HG03565 (cell line): ENCODE measurements at regions not wholly inside any gene's neighbourhood (a gene's known extent, or its start where the extent isn't known, plus 50 kb on each side); places are given as distances from the start of the nearest gene placed in this dataset.

Source experiments
- ATAC-seq: cut with Tn5 transposase; IDR thresholded peaks from one replicate; pipeline ENCODE4 v1.9.1; 2021; ENCODE audit warnings: mild to moderate bottlenecking, moderate library complexity; ENCODE audit not compliant: unreplicated experiment

DNA sequence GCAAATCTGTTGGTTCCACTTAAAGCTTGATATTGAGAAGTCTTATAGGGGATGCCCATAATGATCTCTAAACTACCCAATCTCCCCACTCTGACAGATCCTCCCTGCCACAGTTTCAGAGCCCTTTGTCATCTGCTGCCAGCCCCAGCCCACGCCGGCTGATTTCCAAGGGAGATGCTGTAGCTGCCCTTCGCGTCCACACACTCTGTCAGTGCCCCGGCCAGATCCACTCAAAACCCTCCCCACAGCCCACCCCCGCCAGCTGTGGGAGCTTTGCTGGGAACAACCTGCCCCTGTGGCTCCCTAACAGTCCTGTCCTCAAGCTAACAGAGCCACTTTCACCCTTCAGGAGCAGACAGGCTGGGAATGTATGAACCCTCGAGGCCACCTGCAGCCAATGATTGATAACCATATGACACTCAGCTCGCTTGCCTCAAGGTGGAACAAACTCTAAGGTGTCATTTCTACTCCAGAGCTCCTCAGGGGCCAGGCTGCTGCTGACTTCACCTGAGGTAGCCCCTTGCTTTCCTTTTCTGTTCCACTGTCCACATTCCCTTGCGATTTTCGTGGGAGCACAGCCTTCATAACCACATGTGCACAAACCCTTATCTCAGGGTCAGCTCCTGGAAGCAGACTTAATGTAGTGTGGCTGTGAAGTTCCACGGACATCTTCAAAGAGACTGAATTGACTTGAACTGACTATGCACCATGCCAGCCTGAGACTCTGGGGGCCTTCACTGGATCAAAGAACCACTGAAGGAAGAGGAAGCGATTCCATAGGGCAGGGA is 92.6 kb upstream of the LGALSL start:
- ATAC-seq = no peak

DNA sequence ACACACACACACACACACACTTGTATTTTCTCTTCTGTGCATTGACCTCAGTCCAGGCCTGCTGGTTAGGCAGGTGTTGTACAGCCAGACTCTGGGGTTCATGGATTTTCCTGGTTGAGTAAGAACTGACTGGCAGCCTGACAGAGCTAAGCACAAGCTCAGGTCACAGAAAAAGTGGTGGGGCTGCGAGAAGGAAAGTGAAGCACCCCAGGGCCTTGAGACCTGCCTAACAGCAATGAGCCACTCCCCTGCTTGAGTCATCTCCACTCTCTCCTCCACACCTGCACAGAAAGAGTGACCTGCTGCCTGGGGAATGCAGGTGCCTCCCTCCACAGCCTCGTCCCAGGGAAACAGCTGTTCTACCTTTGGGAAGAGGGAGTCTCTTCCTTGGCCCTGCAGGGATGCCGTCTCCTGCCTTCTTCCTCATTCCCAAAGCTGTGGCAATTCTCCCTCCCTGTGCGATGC is 91.4 kb upstream of the LGALSL start:
- ATAC-seq = no peak

- ATAC-seq = no peak
Observed at GRCh38 chr2:64363140-64363539, 90.8 kb upstream of the LGALSL start.

DNA sequence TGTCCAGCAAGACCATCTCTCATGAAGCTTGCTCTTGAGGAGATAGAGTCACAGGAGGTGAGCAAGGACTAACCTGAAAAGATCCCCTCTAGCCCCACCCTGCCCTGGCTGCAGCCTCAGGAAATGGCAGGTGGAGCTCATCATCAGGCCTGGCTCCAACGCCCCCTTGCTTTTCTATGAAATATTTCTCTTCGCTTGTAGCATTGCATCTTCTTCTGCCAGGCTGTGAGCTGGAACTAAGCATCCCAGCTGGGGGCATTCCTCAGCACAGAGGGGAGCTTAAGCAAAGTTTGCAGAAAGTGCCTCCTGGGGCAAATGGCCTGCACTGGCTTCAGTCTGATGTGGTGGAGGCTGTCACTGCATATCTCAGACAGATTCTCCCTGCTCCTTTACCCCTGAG is 90.1 kb upstream of the LGALSL start:
- no peak for ATAC-seq

DNA sequence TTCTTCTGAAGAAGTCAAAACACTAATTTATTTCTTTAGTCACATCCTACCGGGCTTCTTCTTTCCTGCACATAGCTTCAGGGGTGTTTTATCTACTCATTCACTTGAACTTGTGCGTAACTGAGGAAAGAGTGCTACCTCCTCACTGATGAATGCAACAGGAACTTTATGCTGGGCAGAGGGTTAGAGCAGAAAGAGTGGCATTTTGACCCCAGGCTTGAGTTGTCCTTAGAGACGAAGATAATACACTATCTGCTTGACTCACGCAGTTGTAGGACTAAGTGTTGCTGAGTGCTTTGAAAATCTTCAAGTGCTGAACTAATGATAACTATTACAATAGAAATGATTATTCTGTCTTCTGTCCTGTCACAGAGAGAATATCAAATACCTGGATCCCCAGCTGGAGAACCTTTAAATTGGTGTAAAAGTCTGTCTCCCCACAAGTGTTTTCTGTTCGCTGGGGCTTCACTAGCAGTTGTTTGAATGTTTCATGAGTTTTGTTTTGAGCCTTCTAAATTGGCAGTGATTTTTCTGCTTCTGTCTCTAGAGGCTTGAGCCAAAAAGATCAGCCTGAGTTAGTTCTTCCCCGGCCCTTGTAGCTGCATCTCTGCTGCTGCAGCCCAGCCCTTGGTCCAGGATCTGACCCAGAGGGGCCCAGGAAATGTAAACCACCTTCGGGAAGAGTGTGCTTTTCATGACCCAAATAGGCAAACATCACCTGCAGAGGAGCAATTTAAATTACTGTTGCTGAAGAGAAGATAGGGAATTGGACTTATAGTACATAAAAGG is 86.3 kb upstream of the LGALSL start:
- ATAC-seq = no peak

DNA sequence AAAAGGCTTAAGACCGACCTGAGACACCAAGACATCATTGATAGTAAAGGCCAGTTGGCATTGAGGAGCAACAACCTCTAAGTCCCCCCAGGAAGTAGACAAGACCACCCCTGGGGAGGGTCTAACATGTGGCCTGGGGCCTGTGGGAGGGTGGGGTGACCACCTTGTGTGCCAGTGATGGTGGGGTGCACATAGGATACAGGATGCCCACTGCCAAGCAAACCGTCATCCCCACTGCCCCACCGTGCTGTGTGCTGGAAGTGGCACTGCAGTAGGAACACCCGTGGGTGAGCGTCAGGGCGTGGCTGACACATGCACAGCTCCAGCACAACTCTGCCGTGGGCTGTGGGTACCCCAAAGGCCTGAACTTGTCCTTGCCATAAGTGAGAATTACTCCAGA is 84.3 kb upstream of the LGALSL start:
- no peak for ATAC-seq

DNA sequence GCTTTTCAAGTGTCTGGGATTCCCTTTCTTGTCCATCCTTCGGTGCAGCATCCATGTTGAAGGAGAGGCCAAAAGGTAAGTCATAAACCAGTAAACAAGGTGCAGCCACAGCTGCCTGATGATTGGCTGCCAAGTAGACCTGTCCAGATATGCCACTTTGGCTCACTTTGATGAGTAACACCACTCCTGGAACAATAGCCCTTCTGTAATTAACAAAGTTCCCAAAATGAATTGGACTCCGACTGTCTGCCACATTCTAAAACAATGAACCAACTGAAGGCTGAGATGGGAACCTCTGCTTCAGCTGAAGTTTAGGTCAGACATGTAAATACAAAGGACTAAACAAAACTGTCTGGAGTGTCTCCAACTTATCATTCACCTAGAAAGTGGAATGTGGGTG is 82.2 kb upstream of the LGALSL start:
- no peak for ATAC-seq

- no peak for ATAC-seq
Observed at GRCh38 chr2:64374686-64375085, 79.3 kb upstream of the LGALSL start.

DNA sequence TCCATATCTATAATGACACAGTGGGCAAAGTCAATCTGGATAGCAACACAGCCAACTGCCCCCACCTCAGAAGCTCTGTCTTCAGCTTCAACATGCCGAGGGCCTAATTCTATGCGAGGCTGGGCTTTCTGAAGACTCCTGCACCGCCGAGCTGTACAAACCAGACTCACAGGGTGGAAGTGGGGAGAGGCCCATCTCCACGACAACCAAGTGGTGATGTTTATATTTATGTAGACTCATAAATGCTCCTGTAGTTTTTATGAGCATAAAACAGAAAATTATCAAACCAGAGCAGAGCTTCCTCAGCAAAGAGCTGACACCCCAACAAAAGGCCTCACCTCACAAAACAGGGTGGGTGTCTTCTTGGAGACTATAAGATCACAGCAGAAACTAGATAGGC is 77.0 kb upstream of the LGALSL start:
- no peak for ATAC-seq

DNA sequence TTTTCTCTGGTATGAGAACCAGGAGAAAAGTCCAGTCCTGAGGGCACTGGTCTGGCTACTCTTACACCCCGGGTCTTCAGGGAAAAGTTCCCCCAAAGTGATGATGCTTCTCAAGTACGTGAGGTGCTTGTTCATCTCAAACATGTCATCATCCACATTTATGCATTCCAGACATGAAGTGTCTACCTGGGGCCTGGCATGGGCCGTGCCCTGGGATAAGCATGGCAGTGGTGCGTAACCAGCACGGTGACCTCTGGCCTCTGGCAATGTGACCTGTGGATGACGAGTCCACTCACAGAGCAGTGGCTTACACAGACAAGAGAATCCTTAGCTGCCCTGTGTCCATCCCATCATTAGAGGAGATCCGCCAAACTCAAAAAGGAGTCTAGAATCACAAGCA is 74.8 kb upstream of the LGALSL start:
- ATAC-seq = no peak

DNA sequence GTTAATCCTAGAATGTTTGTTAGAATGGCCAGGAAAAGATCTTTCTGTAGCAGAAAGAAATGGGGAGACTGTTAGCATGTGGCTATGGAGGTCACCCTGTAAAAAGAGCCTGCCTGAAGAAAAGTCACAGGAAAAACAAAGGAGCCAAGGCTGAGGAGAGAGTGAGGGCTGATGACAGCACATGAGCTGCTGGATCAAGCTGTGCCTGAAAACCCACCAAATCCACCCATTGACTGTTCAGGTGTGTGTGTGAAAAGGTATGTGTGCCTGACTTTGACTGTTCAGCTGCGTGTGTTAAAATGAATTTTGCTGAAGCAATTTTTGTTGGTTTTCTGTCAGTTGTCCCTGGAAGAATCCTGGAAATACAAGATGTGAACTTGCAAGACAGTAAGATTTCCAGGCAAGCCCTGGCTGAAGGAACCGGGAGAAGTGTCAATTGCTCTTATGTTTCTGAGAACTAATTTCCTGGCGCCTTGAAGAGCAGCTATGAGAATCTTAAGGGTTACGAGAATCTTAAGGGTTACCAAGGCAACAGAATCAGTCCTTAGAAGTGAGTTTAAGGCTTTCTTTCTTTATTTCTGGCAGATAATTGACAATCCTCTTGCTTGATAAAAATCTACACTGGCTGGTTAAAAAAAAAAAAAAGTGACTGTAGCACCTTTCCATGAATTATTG is 73.0 kb upstream of the LGALSL start:
- ATAC-seq = no peak

GRCh38 chr2:64383016-64383591 is 70.9 kb upstream of the LGALSL start:
- no peak for ATAC-seq

GRCh38 chr2:64383881-64384280 is 70.1 kb upstream of the LGALSL start:
- ATAC-seq = no peak

DNA sequence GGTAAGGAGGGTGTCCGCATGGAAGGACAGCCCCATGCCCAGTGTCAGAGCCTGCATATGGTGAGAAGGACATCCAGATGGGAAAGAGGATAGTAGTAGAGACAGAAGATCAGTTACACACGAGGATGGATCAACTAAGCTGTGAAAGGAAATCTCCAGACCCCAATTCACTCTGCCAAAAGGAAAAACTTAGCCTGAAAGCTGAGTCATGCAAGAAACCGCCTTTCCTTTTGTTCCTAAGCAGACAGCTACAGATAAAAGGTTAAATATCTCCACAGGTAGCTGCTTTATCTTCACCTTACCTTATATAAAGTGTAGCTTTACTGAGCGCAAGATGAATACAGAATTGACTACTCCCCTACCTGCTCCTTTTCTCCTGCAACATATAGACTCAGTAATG is 67.3 kb upstream of the LGALSL start:
- no peak for ATAC-seq

DNA sequence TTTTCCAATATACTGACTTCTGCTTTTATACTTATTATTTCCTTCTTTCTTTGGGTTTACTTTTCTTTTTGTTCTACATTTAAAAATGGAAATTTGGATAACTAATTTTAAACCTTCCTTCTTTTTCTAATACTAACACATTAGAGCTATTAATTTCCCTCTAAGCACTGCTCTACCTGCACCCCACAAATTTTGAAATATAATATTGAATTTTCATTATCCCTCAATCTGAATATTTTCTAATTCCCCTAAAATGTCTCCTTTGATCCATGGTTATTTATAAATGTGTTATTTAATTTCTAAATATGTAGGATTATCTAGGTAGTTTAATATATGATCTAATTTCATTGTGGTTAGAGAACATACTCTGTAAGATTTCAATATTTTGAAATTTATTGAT is 63.4 kb upstream of the LGALSL start:
- no peak for ATAC-seq

GRCh38 chr2:64391424-64391823 is 62.5 kb upstream of the LGALSL start:
- no peak for ATAC-seq

DNA sequence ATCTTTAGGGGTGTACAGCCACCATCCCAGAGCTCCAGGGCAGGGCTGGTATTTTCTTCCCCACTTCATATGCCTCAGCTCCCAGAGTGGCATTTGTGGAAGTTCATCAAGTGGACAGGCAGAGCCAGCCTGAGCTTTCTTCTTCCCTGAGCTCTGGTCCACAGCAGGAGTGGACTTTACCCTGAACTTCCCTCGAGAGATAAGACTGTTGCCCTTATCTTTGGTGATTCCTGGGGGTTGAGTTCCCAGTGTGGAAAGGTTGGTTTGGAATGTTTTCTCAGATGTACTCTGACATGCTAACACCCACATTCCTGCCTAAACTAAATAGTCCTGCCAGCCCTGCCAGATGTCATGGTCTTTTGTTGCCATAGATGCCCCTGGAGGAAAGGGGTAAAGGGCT is 62.0 kb upstream of the LGALSL start:
- no peak for ATAC-seq

GRCh38 chr2:64392529-64392928 is 61.4 kb upstream of the LGALSL start:
- no peak for ATAC-seq

GRCh38 chr2:64393383-64394010 is 60.5 kb upstream of the LGALSL start:
- ATAC-seq = no peak

DNA sequence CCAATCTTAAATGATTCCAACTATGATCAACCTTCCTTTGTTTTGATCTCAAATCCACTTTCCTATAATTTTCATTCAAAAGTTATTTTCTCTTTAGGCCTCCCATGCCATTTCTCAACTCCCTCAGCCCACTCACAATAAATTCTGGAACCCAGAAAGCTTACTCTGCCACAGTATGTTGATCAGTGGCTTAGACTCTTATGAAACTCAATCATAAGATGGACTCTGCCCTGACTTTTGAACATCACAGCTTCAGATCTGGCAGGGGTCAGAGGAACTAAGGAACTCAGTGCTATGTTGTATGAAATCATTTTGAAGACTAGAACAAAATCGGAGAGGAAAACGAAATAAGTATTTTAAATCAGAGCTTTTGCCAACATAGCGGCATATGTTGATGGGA is 59.8 kb upstream of the LGALSL start:
- ATAC-seq = no peak

- ATAC-seq = no peak
Observed at GRCh38 chr2:64396001-64396400, 58.0 kb upstream of the LGALSL start.
